Endothelial cell of umbilical vein (primary cell): ENCODE measurements at regions not wholly inside any gene's neighbourhood (a gene's known extent, or its start where the extent isn't known, plus 50 kb on each side); places are given as distances from the start of the nearest gene placed in this dataset.

ENCODE experiments used
- BruUV-seq: library from RNA; stranded (reverse); fragments of 400-500 nt; replicated peaks from 2 replicates; lab custom pipeline; 2021; lab: Mats Ljungman, UMichigan
- CTCF ChIA-PET: fragments of 300-600, 350-600 bp; sonication (Branson Sonifier 250); formaldehyde crosslinking; loops from one replicate; lab custom pipeline; 2021; ENCODE audit warnings: antibody characterized with exemption, inconsistent platforms; lab: Charles Lee
- POLR2A ChIA-PET: fragments of 300-600, 350-600 bp; sonication (Branson Sonifier 250); formaldehyde crosslinking; loops from one replicate; lab custom pipeline; 2021; ENCODE audit warnings: antibody characterized with exemption, inconsistent platforms; lab: Charles Lee
- DNase-seq: peaks from one replicate; pipeline ENCODE4 v3.0.0-alpha.2; 2011; ENCODE audit warnings: low read depth, low spot score
- FAIRE-seq: peaks from 2 replicates; lab custom pipeline; 2011; peaks lifted over from hg19 to GRCh38; lab: Jason Lieb, UNC
- H2AFZ ChIP-seq: 2 replicates; pipeline ENCODE4 v1.6.0; 2012; ENCODE audit warnings: low read depth, low read length, control low read depth, inconsistent platforms
- H3K27ac ChIP-seq: 2 replicates; pipeline ENCODE4 v1.5.1; 2011; ENCODE audit warnings: low read depth, mild to moderate bottlenecking, control low read depth, low read length, moderate library complexity; ENCODE audit not compliant: insufficient read depth
- H3K27me3 ChIP-seq, 2 experiments: 2 replicates each; pipeline versions ENCODE4 v1.6.0 to v1.6.1; 2011; ENCODE audit warnings: low read length in 2 of 2, mixed read lengths in 1 of 2; ENCODE audit not compliant: control insufficient read depth in 2 of 2, insufficient read depth in 2 of 2
- H3K36me3 ChIP-seq, 2 experiments: 2 replicates in 1 of 2; 3 replicates in 1 of 2; pipeline ENCODE4 v1.5.1; 2011; ENCODE audit warnings: low read length in 2 of 2, mild to moderate bottlenecking in 1 of 2, moderate library complexity in 1 of 2; ENCODE audit not compliant: control insufficient read depth in 2 of 2, insufficient read depth in 2 of 2; ENCODE audit errors: extremely low read depth in 1 of 2
- H3K4me1 ChIP-seq: 3 replicates; pipeline ENCODE4 v1.5.1; 2011; ENCODE audit warnings: mild to moderate bottlenecking, low read length; ENCODE audit not compliant: control insufficient read depth, insufficient read depth; ENCODE audit errors: extremely low read depth
- H3K4me2 ChIP-seq: 2 replicates; pipeline ENCODE4 v1.6.1; 2011; ENCODE audit warnings: low read length, control low read depth, mixed read lengths; ENCODE audit not compliant: insufficient read depth
- H3K4me3 ChIP-seq, 3 experiments: fragments of 200-600 bp in 1 of 3; sonication (generic), shearing (Covaris generic) in 1 of 3; replicated peaks in 1 of 3; 2 replicates each; pipeline ENCODE4 v1.5.1; 2011 to 2016; ENCODE audit warnings: control low read depth in 3 of 3, low read length in 3 of 3, mild to moderate bottlenecking in 2 of 3, inconsistent platforms in 1 of 3, low read depth in 1 of 3, moderate library complexity in 1 of 3; ENCODE audit not compliant: insufficient read depth in 1 of 3
- H3K79me2 ChIP-seq: 2 replicates; pipeline ENCODE4 v1.6.0; 2012; ENCODE audit warnings: low read length, inconsistent platforms; ENCODE audit not compliant: control insufficient read depth, insufficient read depth
- H3K9ac ChIP-seq: replicated peaks from 2 replicates; pipeline ENCODE3; 2011; ENCODE audit warnings: low read length, control low read depth; ENCODE audit not compliant: insufficient read depth; ENCODE audit errors: extremely low read depth
- H3K9me1 ChIP-seq: replicated peaks from 3 replicates; pipeline ENCODE4 v1.6.0; 2011; ENCODE audit warnings: mild to moderate bottlenecking, low read length; ENCODE audit not compliant: control insufficient read depth, insufficient read depth; ENCODE audit errors: extremely low read depth
- H3K9me3 ChIP-seq: replicated peaks from 2 replicates; pipeline ENCODE4 v1.5.1; 2012; ENCODE audit warnings: low read length, inconsistent platforms; ENCODE audit not compliant: control insufficient read depth, insufficient read depth
- H4K20me1 ChIP-seq: replicated peaks from 2 replicates; pipeline ENCODE3; 2011; ENCODE audit warnings: mild to moderate bottlenecking, low read length; ENCODE audit not compliant: control insufficient read depth, insufficient read depth; ENCODE audit errors: extremely low read depth
- CTCF ChIP-seq, 2 donors: IDR thresholded peaks; 1 replicate in 1 of 2; 2 replicates in 1 of 2; pipeline ENCODE4 v1.5.1; 2011; ENCODE audit warnings: low read length in 2 of 2, mild to moderate bottlenecking in 2 of 2, moderate library complexity in 2 of 2, control low read depth in 1 of 2, inconsistent platforms in 1 of 2, low read depth in 1 of 2; ENCODE audit not compliant: insufficient read depth in 1 of 2; ENCODE audit errors: extremely low read depth in 1 of 2
- EZH2 ChIP-seq: IDR thresholded peaks from 2 replicates; pipeline ENCODE4 v1.6.1; 2012; ENCODE audit warnings: borderline replicate concordance, low read depth, mild to moderate bottlenecking, moderate library complexity, low read length, inconsistent platforms; ENCODE audit not compliant: severe bottlenecking
- FOS ChIP-seq: IDR thresholded peaks from 2 replicates; pipeline ENCODE4 v1.6.1; 2011; ENCODE audit warnings: mild to moderate bottlenecking, low read length, moderate library complexity, borderline replicate concordance; ENCODE audit not compliant: insufficient read depth
- GATA2 ChIP-seq: IDR thresholded peaks from 2 replicates; pipeline ENCODE4 v1.7.0; 2011; ENCODE audit warnings: low read depth, mild to moderate bottlenecking, moderate library complexity, mixed read lengths, low read length; ENCODE audit not compliant: insufficient read length, insufficient read depth
- JUN ChIP-seq: IDR thresholded peaks from 2 replicates; pipeline ENCODE4 v1.6.1; 2011; ENCODE audit warnings: borderline replicate concordance, low read depth; ENCODE audit not compliant: insufficient read length, insufficient read depth
- MAX ChIP-seq: IDR thresholded peaks from 2 replicates; pipeline ENCODE4 v1.6.1; 2011; ENCODE audit not compliant: insufficient read depth, insufficient read length
- MYC ChIP-seq: IDR thresholded peaks from one replicate; pipeline ENCODE4 v1.6.1; 2011; ENCODE audit warnings: mild to moderate bottlenecking, low read depth, low read length
- POLR2A ChIP-seq: IDR thresholded peaks from 2 replicates; pipeline ENCODE4 v1.6.1; 2012; ENCODE audit warnings: low read depth, mild to moderate bottlenecking, control low read depth, low read length
- POLR2AphosphoS5 ChIP-seq: IDR thresholded peaks from 2 replicates; pipeline ENCODE4 v1.6.1; 2012; ENCODE audit warnings: low read depth, mild to moderate bottlenecking, control low read depth, low read length, moderate library complexity; ENCODE audit not compliant: insufficient read depth
- dilution Hi-C: fragments of 300-500 bp; cut with MboI; formaldehyde crosslinking; loops from one replicate; pipeline ENCODE4 v1.15.0; 2019; ENCODE audit warnings: low sequenced_read_pairs; ENCODE audit not compliant: extremely low pct_ligation_motif_present
- intact Hi-C: fragments of 100-400 bp; cut with micrococcal nuclease; formaldehyde crosslinking; loops from one replicate; pipeline ENCODE4 v1.10.0; 2022

GRCh38 chr6:40192516-40192915 lies 258.3 kb upstream of the MOCS1 start:
- dilution Hi-C loops (no loop called here), intact Hi-C loops (no loop called here)
- CTCF ChIA-PET, result no interaction called here

More at GRCh38 chr6:40192516-40192915, 258.3 kb upstream of the MOCS1 start:
- POLR2A ChIA-PET, result no interaction called here
- Histone ChIP-seq H3K27ac (no peak overlapping the region), H3K9me3 (peaks cover 9% of the 10 kb centered on the region), H3K4me1 (no peaks in the 10 kb centered on the region), H3K27me3 (no peaks in the 10 kb centered on the region), H3K4me2 (no peak overlapping the region), H4K20me1 (no peaks in the 10 kb centered on the region), H2AFZ (no peak overlapping the region), H3K9ac (no peak overlapping the region), H3K9me1 (no peaks in the 10 kb centered on the region), H3K36me3 (no peaks in the 10 kb centered on the region), H3K4me3 (no peak overlapping the region), H3K79me2 (no peaks in the 10 kb centered on the region)
- BruUV-seq, result no TSS peak
- no peak for TF ChIP-seq EZH2
- TF ChIP-seq MAX, result no peak
- no peak for TF ChIP-seq JUN
- TF ChIP-seq MYC, result no peak
- TF ChIP-seq FOS, result no peak
- no peak for TF ChIP-seq POLR2A
- no peak for TF ChIP-seq GATA2
- no peak for TF ChIP-seq POLR2AphosphoS5
- TF ChIP-seq CTCF (IDR thresholded peaks at IDR 0.05; ENCODE audit: extremely low read depth in 1 of 2, insufficient read depth in 1 of 2, low read depth in 1 of 2, low read length in 2 of 2), result no peak
- DNase-seq (no peak), FAIRE-seq (no peak)
